ENCODE measurements at regions not wholly inside any gene's neighbourhood (a gene's known extent, or its start where the extent isn't known, plus 50 kb on each side); places are given as distances from the start of the nearest gene placed in this dataset.

DNA sequence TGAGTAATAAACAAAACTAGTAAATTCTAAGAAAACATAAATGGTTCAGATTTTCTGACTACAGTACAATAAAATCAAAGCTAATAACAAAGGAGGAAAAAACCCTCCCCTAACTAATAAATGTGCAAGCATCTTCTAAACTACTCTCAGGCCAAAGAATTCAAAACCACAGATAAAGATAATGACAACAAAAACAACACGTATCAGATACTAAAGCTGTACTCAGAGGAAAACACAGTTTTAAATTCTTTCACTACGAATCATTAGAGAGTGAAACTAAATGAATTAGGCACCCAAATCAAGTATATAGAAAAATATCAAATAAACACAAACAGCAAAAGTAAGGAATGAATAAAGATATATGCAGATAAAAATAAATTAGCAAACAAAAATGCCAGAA is 200.9 kb downstream of the TEX36 start:
- no peaks in the 10 kb centered on the region for H3K9me3 ChIP-seq (ENCODE audit: control insufficient read depth, low read length)
- peaks cover 2% of the 10 kb centered on the region for H3K27me3 ChIP-seq (ENCODE audit: control insufficient read depth, insufficient read depth)
- no peaks in the 10 kb centered on the region for H3K4me1 ChIP-seq (ENCODE audit: control insufficient read depth, insufficient read depth, low read length)
- intact Hi-C loops (cut with DNase I) = no loop called here
- DNase-seq (no peak), ATAC-seq (no peak)
- H3K27ac ChIP-seq (ENCODE audit: low read length) = no peak overlapping the region
- WGBS = 32% methylated on average over 2 of the region's 2 CpGs
- H3K4me3 ChIP-seq (ENCODE audit: low read length) = no peak overlapping the region

DNA sequence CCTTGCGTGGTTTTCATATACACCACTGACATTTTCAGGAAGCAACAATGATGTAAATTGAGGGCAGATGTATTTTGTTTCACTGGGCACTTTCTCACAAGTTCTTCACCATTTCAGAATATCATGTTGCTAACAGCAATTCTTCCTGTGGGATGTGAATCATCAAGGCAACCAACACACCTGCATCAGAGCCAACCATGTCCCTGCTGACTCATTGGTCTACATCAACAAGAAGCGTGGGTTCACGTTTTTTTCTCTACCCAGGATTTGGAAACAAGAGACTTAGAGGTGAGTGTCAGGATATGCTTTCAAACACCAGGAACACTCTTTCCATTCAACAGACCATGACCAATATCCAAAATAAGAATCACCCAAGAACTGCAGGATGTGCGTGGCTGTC is 203.9 kb downstream of the TEX36 start:
- H3K9me3 ChIP-seq (ENCODE audit: control insufficient read depth, low read length) = no peaks in the 10 kb centered on the region
- no peak for DNase-seq
- no peak for ATAC-seq
- H3K27me3 ChIP-seq (ENCODE audit: control insufficient read depth, insufficient read depth) = peaks cover 2% of the 10 kb centered on the region
- intact Hi-C loops (cut with DNase I) = no loop called here
- no peak overlapping the region for H3K27ac ChIP-seq (ENCODE audit: low read length)
- WGBS = 84% methylated on average over 4 of the region's 4 CpGs
- no peak overlapping the region for H3K4me3 ChIP-seq (ENCODE audit: low read length)
- H3K4me1 ChIP-seq (ENCODE audit: control insufficient read depth, insufficient read depth, low read length) = no peaks in the 10 kb centered on the region

- WGBS = 73% methylated on average over 2 of the region's 2 CpGs
- H3K27ac ChIP-seq (ENCODE audit: low read length) = no peak overlapping the region
- DNase-seq = no peak
- H3K4me1 ChIP-seq (ENCODE audit: control insufficient read depth, insufficient read depth, low read length) = no peaks in the 10 kb centered on the region
- H3K27me3 ChIP-seq (ENCODE audit: control insufficient read depth, insufficient read depth) = peaks cover 2% of the 10 kb centered on the region
- no peaks in the 10 kb centered on the region for H3K9me3 ChIP-seq (ENCODE audit: control insufficient read depth, low read length)
- no peak overlapping the region for H3K4me3 ChIP-seq (ENCODE audit: low read length)
- intact Hi-C loops (cut with DNase I) = no loop called here
- ATAC-seq = no peak
These were observed 207.1 kb downstream of the TEX36 start for GRCh38 chr10:125475815-125476214.

- no peaks in the 10 kb centered on the region for H3K27me3 ChIP-seq (ENCODE audit: control insufficient read depth, insufficient read depth)
- 65% methylated on average over 7 of the region's 7 CpGs for WGBS
- no peak for DNase-seq
These were observed 209.7 kb downstream of the TEX36 start for GRCh38 chr10:125473143-125473793.

DNA sequence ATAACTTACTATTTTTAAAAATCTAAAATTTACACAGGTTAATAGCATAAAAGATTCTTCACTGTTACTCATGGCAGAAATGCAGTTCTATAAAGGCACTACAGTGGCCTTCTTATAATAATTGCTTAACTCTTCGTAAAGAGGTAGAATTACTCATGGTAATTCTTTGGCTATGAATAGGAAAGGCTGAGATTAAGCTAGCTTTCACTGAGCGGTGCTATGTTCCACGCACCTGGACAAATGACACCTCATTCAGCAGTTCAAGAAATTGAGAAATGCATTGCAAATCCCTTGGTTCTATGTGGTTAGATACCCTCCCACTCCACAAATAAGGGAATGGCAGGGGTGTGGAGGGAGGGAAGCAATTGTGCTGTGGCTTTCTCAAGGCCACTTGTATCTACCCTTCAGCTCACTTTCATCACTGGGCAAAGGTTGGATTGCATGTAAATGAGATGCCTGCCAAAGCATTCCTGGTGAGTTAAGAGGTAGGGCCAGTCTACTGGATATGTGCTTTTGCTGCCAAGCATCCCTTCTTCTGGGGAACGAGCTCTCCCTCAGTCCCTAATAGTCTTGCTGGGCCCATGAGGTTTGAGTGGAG is 210.9 kb downstream of the TEX36 start:
- Histone ChIP-seq H3K27ac (ENCODE audit: low read length) (no peak overlapping the region), H3K4me3 (ENCODE audit: low read length) (no peak overlapping the region), H3K9me3 (ENCODE audit: control insufficient read depth, low read length) (no peaks in the 10 kb centered on the region), H3K27me3 (ENCODE audit: control insufficient read depth, insufficient read depth) (no peaks in the 10 kb centered on the region), H3K4me1 (ENCODE audit: control insufficient read depth, insufficient read depth, low read length) (no peaks in the 10 kb centered on the region)
- ATAC-seq (no peak), DNase-seq (no peak)
- 88% methylated on average over 4 of the region's 4 CpGs for WGBS
- intact Hi-C loops (cut with DNase I) = no loop called here

More at GRCh38 chr10:125473143-125473793, 209.7 kb downstream of the TEX36 start:
- no peak overlapping the region for H3K27ac ChIP-seq (ENCODE audit: low read length)
- ATAC-seq = no peak
- no peaks in the 10 kb centered on the region for H3K9me3 ChIP-seq (ENCODE audit: control insufficient read depth, low read length)
- no peak overlapping the region for H3K4me3 ChIP-seq (ENCODE audit: low read length)
- intact Hi-C loops (cut with DNase I) = no loop called here
- no peaks in the 10 kb centered on the region for H3K4me1 ChIP-seq (ENCODE audit: control insufficient read depth, insufficient read depth, low read length)

DNA sequence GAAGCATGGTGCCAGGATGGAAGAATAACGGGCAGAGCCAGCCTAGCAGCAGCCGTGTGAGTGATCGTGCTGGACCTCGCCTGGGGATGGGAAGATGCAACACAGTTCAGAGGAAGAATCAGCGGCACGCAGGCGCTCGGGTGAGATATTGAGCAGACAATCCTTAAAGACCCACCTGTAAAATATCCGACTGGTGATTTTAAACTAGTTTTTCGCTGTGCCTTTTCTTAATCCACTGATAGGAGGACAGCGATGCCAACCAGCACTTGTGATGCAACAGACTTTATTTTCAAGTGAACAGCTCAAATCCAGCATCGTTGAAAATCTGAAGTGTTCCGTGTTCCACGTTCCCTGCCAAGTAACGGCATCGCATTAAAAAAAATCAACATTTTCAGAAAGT is 214.7 kb downstream of the TEX36 start:
- Histone ChIP-seq H3K27ac (ENCODE audit: low read length) (no peak overlapping the region), H3K4me3 (ENCODE audit: low read length) (no peak overlapping the region), H3K27me3 (ENCODE audit: control insufficient read depth, insufficient read depth) (no peaks in the 10 kb centered on the region), H3K4me1 (ENCODE audit: control insufficient read depth, insufficient read depth, low read length) (no peaks in the 10 kb centered on the region), H3K9me3 (ENCODE audit: control insufficient read depth, low read length) (no peaks in the 10 kb centered on the region)
- WGBS = 89% methylated on average over 16 of the region's 16 CpGs
- no peak for DNase-seq
- no peak for ATAC-seq
- intact Hi-C loops (cut with DNase I) = no loop called here

- Histone ChIP-seq H3K27ac (ENCODE audit: low read length) (no peak overlapping the region), H3K4me3 (ENCODE audit: low read length) (no peak overlapping the region), H3K9me3 (ENCODE audit: control insufficient read depth, low read length) (no peaks in the 10 kb centered on the region), H3K27me3 (ENCODE audit: control insufficient read depth, insufficient read depth) (no peaks in the 10 kb centered on the region), H3K4me1 (ENCODE audit: control insufficient read depth, insufficient read depth, low read length) (no peaks in the 10 kb centered on the region)
- 94% methylated on average over 1 of the region's 1 CpG for WGBS
- no peak for DNase-seq
- intact Hi-C loops (cut with DNase I) = no loop called here
- no peak for ATAC-seq
These were observed 216.3 kb downstream of the TEX36 start for GRCh38 chr10:125466685-125467084.

- Histone ChIP-seq H3K9me3 (ENCODE audit: control insufficient read depth, low read length) (no peaks in the 10 kb centered on the region), H3K27ac (ENCODE audit: low read length) (no peak overlapping the region)
- intact Hi-C loops (cut with DNase I) = no loop called here
These were observed 220.1 kb downstream of the TEX36 start for GRCh38 chr10:125462845-125463244.

GRCh38 chr10:125460326-125460725 is 222.6 kb downstream of the TEX36 start:
- no peak for ATAC-seq
- no peaks in the 10 kb centered on the region for H3K9me3 ChIP-seq (ENCODE audit: control insufficient read depth, low read length)
- no peaks in the 10 kb centered on the region for H3K27me3 ChIP-seq (ENCODE audit: control insufficient read depth, insufficient read depth)
- no peak overlapping the region for H3K27ac ChIP-seq (ENCODE audit: low read length)
- WGBS = 94% methylated on average over 4 of the region's 4 CpGs
- DNase-seq = no peak
- H3K4me3 ChIP-seq (ENCODE audit: low read length) = no peak overlapping the region
- H3K4me1 ChIP-seq (ENCODE audit: control insufficient read depth, insufficient read depth, low read length) = no peaks in the 10 kb centered on the region
- intact Hi-C loops (cut with DNase I) = no loop called here

More at GRCh38 chr10:125462845-125463244, 220.1 kb downstream of the TEX36 start:
- Histone ChIP-seq H3K27me3 (ENCODE audit: control insufficient read depth, insufficient read depth) (no peaks in the 10 kb centered on the region), H3K4me3 (ENCODE audit: low read length) (no peak overlapping the region), H3K4me1 (ENCODE audit: control insufficient read depth, insufficient read depth, low read length) (no peaks in the 10 kb centered on the region)
- 73% methylated on average over 2 of the region's 2 CpGs for WGBS
- no peak for DNase-seq
- ATAC-seq = no peak

DNA sequence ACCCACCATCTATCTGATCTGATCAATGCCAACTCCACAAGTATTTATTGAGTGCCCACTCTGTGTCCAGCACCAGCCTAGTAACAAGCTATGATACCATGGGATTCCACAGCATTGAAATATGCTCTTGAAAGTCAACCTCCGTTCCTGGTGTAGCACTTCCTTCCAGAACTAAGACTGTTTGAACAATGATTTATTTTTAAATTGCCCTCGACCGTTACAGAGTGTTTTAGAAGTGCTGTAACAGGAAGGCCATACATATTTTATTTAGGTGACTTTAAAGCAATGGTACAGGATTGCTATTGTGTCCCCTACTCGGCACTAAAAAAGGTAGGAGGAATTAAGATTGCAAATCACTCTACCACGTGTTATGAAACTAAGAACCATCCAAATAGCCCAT is 225.6 kb downstream of the TEX36 start:
- H3K4me1 ChIP-seq (ENCODE audit: control insufficient read depth, insufficient read depth, low read length) = no peaks in the 10 kb centered on the region
- H3K27me3 ChIP-seq (ENCODE audit: control insufficient read depth, insufficient read depth) = no peaks in the 10 kb centered on the region
- ATAC-seq = no peak
- no peak for DNase-seq
- WGBS = 50% methylated on average over 5 of the region's 5 CpGs
- H3K4me3 ChIP-seq (ENCODE audit: low read length) = no peak overlapping the region
- H3K9me3 ChIP-seq (ENCODE audit: control insufficient read depth, low read length) = no peaks in the 10 kb centered on the region
- no peak overlapping the region for H3K27ac ChIP-seq (ENCODE audit: low read length)
- intact Hi-C loops (cut with DNase I) = no loop called here

DNA sequence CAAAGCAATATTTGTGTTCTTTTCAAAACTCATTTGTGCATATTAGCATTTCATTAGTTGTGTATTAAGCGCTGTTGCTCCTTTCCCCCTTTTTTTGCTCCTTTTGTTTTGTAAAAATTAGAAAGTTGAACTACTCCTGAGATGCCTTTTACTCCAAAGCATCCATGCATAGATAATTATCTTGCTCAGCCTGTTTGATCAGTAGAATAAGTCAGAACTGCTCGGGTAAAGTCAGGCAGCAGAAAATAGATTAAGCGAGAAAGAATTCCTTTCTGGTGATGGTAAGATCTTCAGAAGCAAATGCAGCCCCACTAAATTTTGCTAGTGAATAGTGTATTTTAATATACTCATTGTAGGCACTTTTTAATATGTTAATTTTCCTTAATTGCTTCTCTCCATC is 227.1 kb downstream of the TEX36 start:
- 54% methylated on average over 3 of the region's 3 CpGs for WGBS
- Histone ChIP-seq H3K27me3 (ENCODE audit: control insufficient read depth, insufficient read depth) (no peaks in the 10 kb centered on the region), H3K4me3 (ENCODE audit: low read length) (no peak overlapping the region), H3K27ac (ENCODE audit: low read length) (no peak overlapping the region), H3K9me3 (ENCODE audit: control insufficient read depth, low read length) (no peaks in the 10 kb centered on the region), H3K4me1 (ENCODE audit: control insufficient read depth, insufficient read depth, low read length) (no peaks in the 10 kb centered on the region)
- no peak for ATAC-seq
- no peak for DNase-seq
- intact Hi-C loops (cut with DNase I) = no loop called here

GRCh38 chr10:125455431-125455830 is 227.5 kb downstream of the TEX36 start:
- DNase-seq (no peak), ATAC-seq (no peak)
- H3K27ac ChIP-seq (ENCODE audit: low read length) = no peak overlapping the region
- no peak overlapping the region for H3K4me3 ChIP-seq (ENCODE audit: low read length)
- no peaks in the 10 kb centered on the region for H3K4me1 ChIP-seq (ENCODE audit: control insufficient read depth, insufficient read depth, low read length)
- 35% methylated on average over 2 of the region's 2 CpGs for WGBS
- H3K27me3 ChIP-seq (ENCODE audit: control insufficient read depth, insufficient read depth) = no peaks in the 10 kb centered on the region
- no peaks in the 10 kb centered on the region for H3K9me3 ChIP-seq (ENCODE audit: control insufficient read depth, low read length)
- intact Hi-C loops (cut with DNase I) = no loop called here

Data from right cardiac atrium (tissue), 5 donors.